ENCODE measurements at regions not wholly inside any gene's neighbourhood (a gene's known extent, or its start where the extent isn't known, plus 50 kb on each side); places are given as distances from the start of the nearest gene placed in this dataset.

DNA sequence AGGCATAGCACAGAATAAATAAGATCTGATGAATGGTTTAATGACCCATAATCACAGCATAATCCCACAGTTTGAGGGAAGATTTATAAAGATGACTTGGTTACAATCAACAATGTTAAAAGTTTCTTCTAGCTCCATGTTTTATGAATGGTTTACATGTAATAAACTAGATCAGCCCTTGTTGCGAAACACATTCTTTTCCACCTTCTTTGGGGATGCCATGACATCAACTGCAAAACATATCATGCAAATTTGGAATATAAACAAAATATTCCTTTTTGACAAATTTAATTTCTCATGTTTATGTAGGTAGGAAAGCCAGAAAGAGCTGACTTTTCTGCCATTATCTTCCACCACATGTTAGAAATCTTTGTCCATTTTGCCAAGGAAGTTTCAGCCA is 979.5 kb downstream of the MAT2B start:
- TF ChIP-seq, protein P1, sequence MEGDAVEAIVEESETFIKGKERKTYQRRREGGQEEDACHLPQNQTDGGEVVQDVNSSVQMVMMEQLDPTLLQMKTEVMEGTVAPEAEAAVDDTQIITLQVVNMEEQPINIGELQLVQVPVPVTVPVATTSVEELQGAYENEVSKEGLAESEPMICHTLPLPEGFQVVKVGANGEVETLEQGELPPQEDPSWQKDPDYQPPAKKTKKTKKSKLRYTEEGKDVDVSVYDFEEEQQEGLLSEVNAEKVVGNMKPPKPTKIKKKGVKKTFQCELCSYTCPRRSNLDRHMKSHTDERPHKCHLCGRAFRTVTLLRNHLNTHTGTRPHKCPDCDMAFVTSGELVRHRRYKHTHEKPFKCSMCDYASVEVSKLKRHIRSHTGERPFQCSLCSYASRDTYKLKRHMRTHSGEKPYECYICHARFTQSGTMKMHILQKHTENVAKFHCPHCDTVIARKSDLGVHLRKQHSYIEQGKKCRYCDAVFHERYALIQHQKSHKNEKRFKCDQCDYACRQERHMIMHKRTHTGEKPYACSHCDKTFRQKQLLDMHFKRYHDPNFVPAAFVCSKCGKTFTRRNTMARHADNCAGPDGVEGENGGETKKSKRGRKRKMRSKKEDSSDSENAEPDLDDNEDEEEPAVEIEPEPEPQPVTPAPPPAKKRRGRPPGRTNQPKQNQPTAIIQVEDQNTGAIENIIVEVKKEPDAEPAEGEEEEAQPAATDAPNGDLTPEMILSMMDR (IDR thresholded peaks at IDR 0.05 in 8 of 11, conservative IDR thresholded peaks at IDR 0.05 in 3 of 11) = no peak
- no peak for TF ChIP-seq POLR2A (IDR thresholded peaks at IDR 0.05)
